Suprapubic skin (tissue), 4 donors: ENCODE measurements at regions not wholly inside any gene's neighbourhood (a gene's known extent, or its start where the extent isn't known, plus 50 kb on each side); places are given as distances from the start of the nearest gene placed in this dataset.

Experiments used
- DNase-seq, 2 donors: peaks; one replicate each; pipeline ENCODE4 v3.0.0-alpha.2; 2019; ENCODE audit warnings: low spot score in 2 of 2
- H3K27ac ChIP-seq: fragments of 200-600 bp; sonication (generic); one replicate; pipeline ENCODE4 v1.5.1; 2019
- H3K27me3 ChIP-seq: fragments of 200-600 bp; sonication (generic); one replicate; pipeline ENCODE4 v1.5.1; 2019
- H3K36me3 ChIP-seq: fragments of 200-600 bp; sonication (generic); one replicate; pipeline ENCODE4 v1.5.1; 2019
- H3K4me1 ChIP-seq: fragments of 200-600 bp; sonication (generic); one replicate; pipeline ENCODE4 v1.5.1; 2019
- H3K4me3 ChIP-seq: fragments of 200-600 bp; sonication (generic); one replicate; pipeline ENCODE4 v1.5.1; 2019; ENCODE audit warnings: mild to moderate bottlenecking
- H3K9me3 ChIP-seq: fragments of 200-600 bp; sonication (generic); one replicate; pipeline ENCODE4 v1.5.1; 2019
- CTCF ChIP-seq, 2 donors: fragments of 200-600 bp in 1 of 2; fragments of 450-650 bp in 1 of 2; sonication (generic) in 1 of 2; IDR thresholded peaks; one replicate each; pipeline ENCODE4 v1.5.1; 2016 to 2019; ENCODE audit warnings: antibody characterized with exemption in 2 of 2, mild to moderate bottlenecking in 1 of 2, moderate library complexity in 1 of 2
- EP300 ChIP-seq: sonication (generic); formaldehyde crosslinking; IDR thresholded peaks from one replicate; pipeline ENCODE4 v1.6.1; 2017; ENCODE audit warnings: antibody characterized with exemption
- POLR2A ChIP-seq, 2 donors: fragments of 450-650 bp; IDR thresholded peaks; one replicate each; pipeline ENCODE4 v1.6.1; 2017; ENCODE audit warnings: antibody characterized with exemption in 2 of 2, mild to moderate bottlenecking in 2 of 2, moderate library complexity in 2 of 2
- POLR2AphosphoS5 ChIP-seq, 3 donors: sonication (generic); formaldehyde crosslinking; IDR thresholded peaks; one replicate each; pipeline ENCODE4 v1.6.1; 2017; ENCODE audit warnings: antibody characterized with exemption in 3 of 3
- WGBS: methylation state at CpG from one replicate; pipeline ENCODE4 v1.1.5; 2018; 5-methylcytosine and 5-hydroxymethylcytosine counted together

GRCh38 chr6:99014061-99014460 lies 66.3 kb upstream of the FBXL4 start:
- H3K27ac ChIP-seq: no peak overlapping the region
- H3K4me3 ChIP-seq: no peak overlapping the region
- no peak for TF ChIP-seq EP300
- no peak for TF ChIP-seq CTCF (IDR thresholded peaks at IDR 0.05)
- no peak for TF ChIP-seq POLR2A (IDR thresholded peaks at IDR 0.05)
- TF ChIP-seq POLR2AphosphoS5 (IDR thresholded peaks at IDR 0.05): no peak
- no peaks in the 10 kb centered on the region for H3K9me3 ChIP-seq
- no peak for DNase-seq
- no peaks in the 10 kb centered on the region for H3K36me3 ChIP-seq
- H3K4me1 ChIP-seq: no peaks in the 10 kb centered on the region
- 32% methylated on average over 1 of the region's 1 CpG for WGBS
- H3K27me3 ChIP-seq: no peaks in the 10 kb centered on the region

- no peak overlapping the region for H3K27ac ChIP-seq
- no peak for TF ChIP-seq POLR2A (IDR thresholded peaks at IDR 0.05)
- TF ChIP-seq POLR2AphosphoS5 (IDR thresholded peaks at IDR 0.05): no peak
- no peak for TF ChIP-seq CTCF (IDR thresholded peaks at IDR 0.05)
- no peak for TF ChIP-seq EP300
- H3K4me3 ChIP-seq: no peak overlapping the region
- H3K9me3 ChIP-seq: no peaks in the 10 kb centered on the region
- H3K4me1 ChIP-seq: no peaks in the 10 kb centered on the region
- H3K27me3 ChIP-seq: no peaks in the 10 kb centered on the region
- WGBS: 69% methylated on average over 3 of the region's 3 CpGs
- H3K36me3 ChIP-seq: no peaks in the 10 kb centered on the region
- no peak for DNase-seq
Measured at GRCh38 chr6:99013661-99014060, 65.9 kb upstream of the FBXL4 start.

GRCh38 chr6:99013145-99013544 lies 65.4 kb upstream of the FBXL4 start:
- Histone ChIP-seq H3K27me3 (no peaks in the 10 kb centered on the region), H3K36me3 (no peaks in the 10 kb centered on the region), H3K4me3 (no peak overlapping the region), H3K27ac (no peak overlapping the region), H3K9me3 (no peaks in the 10 kb centered on the region), H3K4me1 (no peaks in the 10 kb centered on the region)
- no peak for DNase-seq
- 60% methylated on average over 2 of the region's 2 CpGs for WGBS
- TF ChIP-seq CTCF (IDR thresholded peaks at IDR 0.05) (no peak), POLR2AphosphoS5 (IDR thresholded peaks at IDR 0.05) (no peak), EP300 (no peak)

GRCh38 chr6:99011151-99011550 lies 63.4 kb upstream of the FBXL4 start:
- no peaks in the 10 kb centered on the region for H3K4me1 ChIP-seq
- no peak for DNase-seq
- no peak overlapping the region for H3K4me3 ChIP-seq
- no peak for TF ChIP-seq CTCF (IDR thresholded peaks at IDR 0.05)
- H3K36me3 ChIP-seq: no peaks in the 10 kb centered on the region
- H3K27me3 ChIP-seq: no peaks in the 10 kb centered on the region
- no peak overlapping the region for H3K27ac ChIP-seq
- no peaks in the 10 kb centered on the region for H3K9me3 ChIP-seq

- Histone ChIP-seq H3K36me3 (no peaks in the 10 kb centered on the region), H3K9me3 (no peaks in the 10 kb centered on the region), H3K4me3 (no peak overlapping the region), H3K4me1 (no peaks in the 10 kb centered on the region), H3K27ac (no peak overlapping the region), H3K27me3 (no peaks in the 10 kb centered on the region)
- no peak for DNase-seq
- TF ChIP-seq EP300 (no peak), CTCF (IDR thresholded peaks at IDR 0.05) (no peak), POLR2A (IDR thresholded peaks at IDR 0.05) (no peak), POLR2AphosphoS5 (IDR thresholded peaks at IDR 0.05) (no peak)
- 13% methylated on average over 1 of the region's 1 CpG for WGBS
Measured at GRCh38 chr6:99002831-99003230, 55.1 kb upstream of the FBXL4 start.
